ENCODE measurements at regions not wholly inside any gene's neighbourhood (a gene's known extent, or its start where the extent isn't known, plus 50 kb on each side); places are given as distances from the start of the nearest gene placed in this dataset.

- H4K20me1 ChIP-seq (ENCODE audit: insufficient read depth, poor library complexity, severe bottlenecking), result no peaks in the 10 kb centered on the region
- H3K4me2 ChIP-seq, result no peak overlapping the region
- H3K9me2 ChIP-seq (replicated peaks; ENCODE audit: insufficient read depth), result no peaks in the 10 kb centered on the region
- no peaks in the 10 kb centered on the region for H3K36me3 ChIP-seq (replicated peaks; ENCODE audit: insufficient read depth, low read depth)
- TF ChIP-seq EZH2phosphoT487 (IDR thresholded peaks at IDR 0.05; ENCODE audit: low read depth, severe bottlenecking, unreplicated experiment), result no peak
- no peak for TF ChIP-seq EZH2 (IDR thresholded peaks at IDR 0.05; ENCODE audit: borderline replicate concordance)
- no peaks in the 10 kb centered on the region for H3K79me2 ChIP-seq
- no peaks in the 10 kb centered on the region for H3K4me1 ChIP-seq (ENCODE audit: insufficient read depth)
- H2AFZ ChIP-seq, result no peak overlapping the region
- DNase-seq (ENCODE audit: low spot score), result no peak
- H3K27ac ChIP-seq, result no peak overlapping the region
- no peaks in the 10 kb centered on the region for H3K9me3 ChIP-seq (ENCODE audit: low read depth)
- H3K27me3 ChIP-seq, result no peaks in the 10 kb centered on the region
- H3K4me3 ChIP-seq, result no peak overlapping the region
These were observed 112.7 kb upstream of the ZNF618 start for GRCh38 chr9:113763429-113763828.

GRCh38 chr9:113764572-113764971 is 111.5 kb upstream of the ZNF618 start:
- no peak for TF ChIP-seq EZH2 (IDR thresholded peaks at IDR 0.05; ENCODE audit: borderline replicate concordance)
- no peak for TF ChIP-seq EZH2phosphoT487 (IDR thresholded peaks at IDR 0.05; ENCODE audit: low read depth, severe bottlenecking, unreplicated experiment)
- TF ChIP-seq, protein P1, sequence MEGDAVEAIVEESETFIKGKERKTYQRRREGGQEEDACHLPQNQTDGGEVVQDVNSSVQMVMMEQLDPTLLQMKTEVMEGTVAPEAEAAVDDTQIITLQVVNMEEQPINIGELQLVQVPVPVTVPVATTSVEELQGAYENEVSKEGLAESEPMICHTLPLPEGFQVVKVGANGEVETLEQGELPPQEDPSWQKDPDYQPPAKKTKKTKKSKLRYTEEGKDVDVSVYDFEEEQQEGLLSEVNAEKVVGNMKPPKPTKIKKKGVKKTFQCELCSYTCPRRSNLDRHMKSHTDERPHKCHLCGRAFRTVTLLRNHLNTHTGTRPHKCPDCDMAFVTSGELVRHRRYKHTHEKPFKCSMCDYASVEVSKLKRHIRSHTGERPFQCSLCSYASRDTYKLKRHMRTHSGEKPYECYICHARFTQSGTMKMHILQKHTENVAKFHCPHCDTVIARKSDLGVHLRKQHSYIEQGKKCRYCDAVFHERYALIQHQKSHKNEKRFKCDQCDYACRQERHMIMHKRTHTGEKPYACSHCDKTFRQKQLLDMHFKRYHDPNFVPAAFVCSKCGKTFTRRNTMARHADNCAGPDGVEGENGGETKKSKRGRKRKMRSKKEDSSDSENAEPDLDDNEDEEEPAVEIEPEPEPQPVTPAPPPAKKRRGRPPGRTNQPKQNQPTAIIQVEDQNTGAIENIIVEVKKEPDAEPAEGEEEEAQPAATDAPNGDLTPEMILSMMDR (IDR thresholded peaks at IDR 0.05; ENCODE audit: poor library complexity), result no peak
- Histone ChIP-seq H3K27me3 (peaks cover 4% of the 10 kb centered on the region), H4K20me1 (ENCODE audit: insufficient read depth, poor library complexity, severe bottlenecking) (no peaks in the 10 kb centered on the region), H3K36me3 (replicated peaks; ENCODE audit: insufficient read depth, low read depth) (no peaks in the 10 kb centered on the region), H3K9me2 (replicated peaks; ENCODE audit: insufficient read depth) (no peaks in the 10 kb centered on the region), H3K4me2 (no peak overlapping the region), H2AFZ (no peak overlapping the region), H3K27ac (no peak overlapping the region), H3K79me2 (no peaks in the 10 kb centered on the region), H3K4me1 (ENCODE audit: insufficient read depth) (no peaks in the 10 kb centered on the region), H3K9me3 (ENCODE audit: low read depth) (no peaks in the 10 kb centered on the region), H3K4me3 (no peak overlapping the region)
- WGBS (ENCODE audit: low lambda C conversion rate, missing lambda C conversion rate), result 95% methylated on average over 1 of the region's 1 CpG
- DNase-seq (ENCODE audit: low spot score), result no peak

GRCh38 chr9:113769412-113769811 is 106.7 kb upstream of the ZNF618 start:
- Histone ChIP-seq H3K4me2 (no peak overlapping the region), H3K79me2 (no peaks in the 10 kb centered on the region), H3K4me3 (no peak overlapping the region), H4K20me1 (ENCODE audit: insufficient read depth, poor library complexity, severe bottlenecking) (no peaks in the 10 kb centered on the region), H2AFZ (no peak overlapping the region), H3K36me3 (replicated peaks; ENCODE audit: insufficient read depth, low read depth) (no peaks in the 10 kb centered on the region), H3K4me1 (ENCODE audit: insufficient read depth) (no peaks in the 10 kb centered on the region), H3K27ac (no peak overlapping the region), H3K9me3 (ENCODE audit: low read depth) (no peaks in the 10 kb centered on the region), H3K27me3 (peaks cover 4% of the 10 kb centered on the region), H3K9me2 (replicated peaks; ENCODE audit: insufficient read depth) (no peaks in the 10 kb centered on the region)
- no peak for TF ChIP-seq EZH2phosphoT487 (IDR thresholded peaks at IDR 0.05; ENCODE audit: low read depth, severe bottlenecking, unreplicated experiment)
- TF ChIP-seq, protein P1 (IDR thresholded peaks at IDR 0.05; ENCODE audit: poor library complexity), result no peak
- 95% methylated on average over 1 of the region's 1 CpG for WGBS (ENCODE audit: low lambda C conversion rate, missing lambda C conversion rate)
- DNase-seq (ENCODE audit: low spot score), result no peak

DNA sequence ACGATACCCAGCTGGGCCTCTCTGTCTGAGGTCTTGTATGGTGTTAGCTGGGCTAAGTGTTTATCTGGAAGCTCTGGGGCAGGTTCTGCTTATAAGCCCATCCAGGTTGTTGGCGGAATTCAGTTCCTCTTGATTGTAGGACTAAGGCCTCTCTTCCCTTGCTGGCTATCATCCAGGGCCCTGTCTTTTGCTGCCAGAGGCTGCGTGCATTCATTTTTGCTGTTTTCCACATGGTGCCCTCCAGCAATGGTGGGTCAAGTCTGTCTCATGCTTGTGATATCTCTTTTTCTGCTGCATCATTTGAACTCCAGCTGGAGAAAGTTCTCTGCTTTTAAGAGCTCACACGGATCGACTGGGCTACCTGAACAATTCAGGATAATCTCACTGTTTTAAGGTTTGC is 105.7 kb upstream of the ZNF618 start:
- TF ChIP-seq EZH2phosphoT487 (IDR thresholded peaks at IDR 0.05; ENCODE audit: low read depth, severe bottlenecking, unreplicated experiment) (no peak), EZH2 (IDR thresholded peaks at IDR 0.05; ENCODE audit: borderline replicate concordance) (no peak)
- TF ChIP-seq, protein P1 (IDR thresholded peaks at IDR 0.05; ENCODE audit: poor library complexity), result no peak
- Histone ChIP-seq H3K4me1 (ENCODE audit: insufficient read depth) (no peaks in the 10 kb centered on the region), H3K9me3 (ENCODE audit: low read depth) (no peaks in the 10 kb centered on the region), H3K36me3 (replicated peaks; ENCODE audit: insufficient read depth, low read depth) (no peaks in the 10 kb centered on the region), H3K4me3 (no peak overlapping the region), H3K27ac (no peak overlapping the region), H3K4me2 (no peak overlapping the region), H3K9me2 (replicated peaks; ENCODE audit: insufficient read depth) (no peaks in the 10 kb centered on the region), H4K20me1 (ENCODE audit: insufficient read depth, poor library complexity, severe bottlenecking) (no peaks in the 10 kb centered on the region), H3K27me3 (peaks cover 4% of the 10 kb centered on the region), H3K79me2 (no peaks in the 10 kb centered on the region), H2AFZ (no peak overlapping the region)
- WGBS (ENCODE audit: low lambda C conversion rate, missing lambda C conversion rate), result 69% methylated on average over 5 of the region's 5 CpGs
- DNase-seq (ENCODE audit: low spot score), result no peak

All from hepatocyte (in vitro differentiated cells).